Transverse colon (tissue), 3 donors: ENCODE measurements at regions not wholly inside any gene's neighbourhood (a gene's known extent, or its start where the extent isn't known, plus 50 kb on each side); places are given as distances from the start of the nearest gene placed in this dataset.

Source experiments
- CTCF ChIP-seq, 5 experiments: fragments of 200-600 bp in 3 of 5; fragments of 450-650 bp in 2 of 5; sonication (generic) in 3 of 5; IDR thresholded peaks; 1 replicate in 2 of 5; 2 replicates in 3 of 5; pipeline ENCODE4 v1.5.1; 2016 to 2017; ENCODE audit warnings: antibody characterized with exemption in 5 of 5, inconsistent platforms in 3 of 5, mild to moderate bottlenecking in 2 of 5, moderate library complexity in 1 of 5
- EP300 ChIP-seq: sonication (generic); formaldehyde crosslinking; IDR thresholded peaks from one replicate; pipeline ENCODE4 v1.6.1; 2017; ENCODE audit warnings: antibody characterized with exemption, low read depth

- no peak for TF ChIP-seq CTCF (IDR thresholded peaks at IDR 0.05)
- no peak for TF ChIP-seq EP300
These were observed 1475.7 kb upstream of the TMEFF2 start for GRCh38 chr2:193670478-193670877.
